ENCODE measurements at regions not wholly inside any gene's neighbourhood (a gene's known extent, or its start where the extent isn't known, plus 50 kb on each side); places are given as distances from the start of the nearest gene placed in this dataset.
"Not testable (repeated sequence)": the region's sequence is repeated elsewhere in the genome, so short reads cannot be mapped to it uniquely, and the experiment has no call there.

DNA sequence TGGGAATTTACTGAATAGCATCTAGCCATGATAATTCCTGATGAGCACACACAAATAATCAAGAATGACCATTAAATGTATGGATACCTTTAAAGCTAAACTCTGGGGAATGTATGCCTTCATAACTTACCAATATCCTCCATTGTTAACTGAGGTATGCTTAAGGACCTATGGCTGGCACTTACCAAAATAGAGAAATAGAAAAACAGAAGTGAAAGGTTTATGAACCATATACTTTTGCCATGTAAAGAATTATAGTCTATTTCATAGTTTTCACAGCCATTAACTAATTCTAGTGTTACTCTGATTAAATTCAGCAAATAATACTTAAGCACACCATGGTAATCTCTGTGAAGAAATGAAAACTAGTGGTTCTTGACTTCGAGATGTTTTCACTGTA, 1360.6 kb upstream of the LRRTM3 start:
- DNase-seq: no peak

GRCh38 chr10:65566906-65567305, 1358.9 kb upstream of the LRRTM3 start:
- no peak for DNase-seq

- DNase-seq: peak in 8 of 56 donors; percentile 0 to 65 (median 6)
Observed at GRCh38 chr10:65570143-65571010, 1355.5 kb upstream of the LRRTM3 start.

DNA sequence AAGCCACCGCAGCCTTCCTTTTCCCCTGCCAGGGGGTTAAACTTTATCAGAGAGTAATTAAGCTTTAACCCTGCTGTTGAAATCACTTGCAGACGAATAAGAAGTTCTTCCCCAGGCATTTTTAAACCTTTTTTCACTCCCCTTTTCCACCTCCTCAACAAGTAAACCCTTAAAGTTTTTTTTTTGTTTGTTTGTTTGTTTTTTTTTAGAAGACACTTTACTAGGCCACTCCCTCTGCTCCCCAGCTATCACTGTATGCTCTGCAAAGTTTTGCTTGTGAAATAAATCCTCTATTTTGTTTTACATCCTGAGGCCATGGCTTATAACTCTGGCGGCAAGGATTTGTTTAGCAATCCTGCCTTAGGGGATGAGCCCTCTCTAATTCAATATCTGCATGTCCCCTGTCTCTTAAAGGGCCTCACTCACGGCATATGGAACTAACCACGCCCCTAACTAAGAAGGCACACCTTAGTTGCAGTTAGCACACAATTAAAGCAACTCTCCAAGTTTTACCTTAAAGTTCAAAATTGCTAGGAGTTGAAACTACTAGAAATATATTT, 1354.7 kb upstream of the LRRTM3 start:
- no peak for DNase-seq

DNA sequence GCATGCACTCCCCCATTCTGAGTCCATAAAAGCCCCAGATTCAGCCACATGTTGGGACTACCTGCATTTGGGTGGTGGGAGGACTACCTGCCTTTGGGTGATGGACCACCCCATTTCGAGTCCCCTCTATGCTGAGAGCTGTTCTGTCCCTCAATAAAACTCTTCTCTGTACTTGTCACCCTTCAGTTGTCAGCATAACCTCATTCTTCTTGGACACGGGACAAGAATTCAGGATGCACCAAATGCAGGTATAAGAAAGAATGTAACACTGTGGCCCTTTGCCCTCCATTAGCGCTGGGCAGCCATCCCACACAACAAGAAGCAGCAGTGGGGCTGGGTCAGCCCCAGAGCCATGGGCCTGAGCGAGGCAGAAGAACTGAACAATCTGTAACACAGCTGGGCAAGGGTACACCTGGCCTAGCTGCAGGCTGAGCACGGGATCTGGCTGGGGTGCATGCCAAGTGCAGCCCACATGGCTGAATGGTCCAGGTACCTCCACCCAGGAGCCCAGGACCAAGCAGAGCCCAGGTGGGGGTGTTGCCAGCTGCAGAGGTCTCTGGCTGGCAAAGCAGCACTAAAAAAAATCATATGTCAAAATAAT, 1344.3 kb upstream of the LRRTM3 start:
- no peak for DNase-seq

DNA sequence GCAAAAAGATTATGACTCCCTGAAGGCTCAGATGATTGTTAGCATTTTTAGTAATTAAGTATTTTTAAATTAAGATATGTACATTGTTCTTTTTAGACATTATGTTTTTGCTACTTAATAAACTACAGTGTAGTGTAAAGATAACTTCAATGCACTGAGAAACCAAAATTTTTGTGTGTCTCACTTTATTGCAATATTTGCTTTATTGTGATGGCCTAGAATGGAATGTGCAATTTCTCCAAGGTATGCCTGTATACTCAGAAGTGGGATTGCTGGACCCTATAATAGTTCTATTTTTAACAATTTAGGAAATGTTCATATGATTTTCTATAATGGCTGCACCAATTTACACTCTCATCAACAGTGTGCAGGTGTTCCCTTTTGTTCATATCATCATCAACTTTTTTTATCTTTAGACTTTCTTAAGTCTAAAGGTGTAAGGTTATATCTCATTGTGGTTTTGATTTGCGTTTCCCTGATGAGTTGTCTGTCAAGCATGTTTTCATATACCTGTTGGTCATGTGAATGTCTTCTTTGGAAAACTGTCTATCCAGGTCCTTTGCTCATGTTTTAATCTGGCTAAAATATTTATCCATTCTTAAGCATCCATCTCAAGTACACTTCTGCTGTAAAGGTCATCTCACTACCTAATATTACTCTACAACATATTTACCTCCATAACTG, 1323.5 kb upstream of the LRRTM3 start:
- no peak for DNase-seq

- DNase-seq: no peak
Observed at GRCh38 chr10:65611592-65611991, 1314.2 kb upstream of the LRRTM3 start.

- no peak for DNase-seq
Observed at GRCh38 chr10:65614956-65615565, 1310.8 kb upstream of the LRRTM3 start.

GRCh38 chr10:65618126-65618525, 1307.7 kb upstream of the LRRTM3 start:
- DNase-seq: no peak

GRCh38 chr10:65620404-65621048, 1305.3 kb upstream of the LRRTM3 start:
- DNase-seq: no peak

DNA sequence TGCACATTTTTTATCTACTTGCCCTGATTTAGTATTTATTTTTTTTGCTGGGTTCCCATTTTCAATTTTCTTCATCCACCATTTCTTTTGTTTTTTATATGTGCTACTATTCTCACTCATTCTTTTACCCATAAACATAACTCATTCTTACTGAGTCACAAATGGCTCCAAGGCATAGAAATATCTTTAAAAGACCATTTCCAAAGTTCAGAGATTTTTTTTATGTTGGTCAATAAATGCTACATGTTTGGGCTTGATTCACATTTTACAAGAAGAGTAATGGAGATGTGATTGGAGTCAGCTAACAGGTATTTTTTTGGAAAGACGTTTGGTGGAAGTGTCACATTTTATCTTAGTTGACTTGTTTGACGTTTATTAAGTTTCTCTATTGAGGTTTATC, 1303.2 kb upstream of the LRRTM3 start:
- DNase-seq: no peak

GRCh38 chr10:65628493-65629139, 1297.2 kb upstream of the LRRTM3 start:
- DNase-seq: no peak

GRCh38 chr10:65660006-65660405, 1265.8 kb upstream of the LRRTM3 start:
- no peak for DNase-seq

DNA sequence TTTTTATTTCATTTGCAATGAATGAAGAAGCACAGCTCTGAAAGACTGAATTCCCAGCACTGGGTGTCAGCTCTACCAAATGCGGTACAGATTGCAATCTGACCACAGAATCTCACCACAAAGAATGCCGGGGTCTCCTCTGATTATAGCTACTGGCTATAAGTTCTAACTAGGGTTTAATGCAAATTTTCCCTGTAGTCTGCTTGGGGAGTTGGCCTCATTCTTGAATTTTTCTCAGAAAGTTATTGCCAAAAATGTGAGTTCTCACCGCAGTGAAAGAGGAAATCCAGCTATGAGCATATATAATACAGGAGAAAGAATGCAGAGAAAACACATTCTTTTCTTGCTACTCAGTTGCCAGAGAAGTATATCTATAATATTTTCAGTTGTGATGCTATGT, 1255.7 kb upstream of the LRRTM3 start:
- no peak for DNase-seq

DNA sequence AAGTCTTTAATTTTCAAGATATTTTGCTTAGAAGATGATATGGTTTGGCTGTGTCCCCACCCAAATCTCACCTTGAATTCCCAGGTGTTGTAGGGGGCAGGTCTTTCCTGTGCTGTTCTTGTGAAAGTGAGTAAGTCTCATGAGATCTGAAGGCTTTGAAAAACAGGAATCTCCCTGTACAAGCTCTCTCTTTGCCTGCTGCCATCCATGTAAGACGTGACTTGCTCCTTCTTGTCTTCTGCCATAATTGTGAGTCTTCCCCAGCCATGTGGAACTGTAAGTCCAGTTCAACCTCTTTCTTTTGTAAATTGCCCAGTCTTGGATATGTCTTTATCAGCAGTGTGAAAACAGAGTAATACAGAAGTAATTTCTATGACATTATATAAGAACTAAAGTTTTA, 1255.2 kb upstream of the LRRTM3 start:
- DNase-seq: not testable (repeated sequence)

GRCh38 chr10:65675236-65675635, 1250.6 kb upstream of the LRRTM3 start:
- no peak for DNase-seq

DNA sequence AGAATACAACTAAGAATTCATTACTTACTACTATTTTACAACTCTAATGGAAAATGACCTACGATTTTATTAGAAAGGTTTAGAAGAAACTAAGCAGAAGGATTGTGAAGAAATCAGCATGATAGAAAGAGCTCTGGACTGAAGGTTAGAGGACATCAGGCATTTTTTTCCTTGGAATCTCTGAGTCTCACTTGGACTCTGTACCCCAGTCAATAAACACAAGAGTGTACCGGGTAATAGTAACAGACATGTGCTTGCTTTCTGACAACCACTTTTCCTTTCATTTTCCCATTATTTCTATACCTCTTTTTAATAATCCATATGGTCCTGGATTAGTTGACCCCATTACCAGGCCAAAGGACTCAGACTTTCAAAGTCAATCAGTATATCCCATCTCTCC, 1240.9 kb upstream of the LRRTM3 start:
- no peak for DNase-seq

DNA sequence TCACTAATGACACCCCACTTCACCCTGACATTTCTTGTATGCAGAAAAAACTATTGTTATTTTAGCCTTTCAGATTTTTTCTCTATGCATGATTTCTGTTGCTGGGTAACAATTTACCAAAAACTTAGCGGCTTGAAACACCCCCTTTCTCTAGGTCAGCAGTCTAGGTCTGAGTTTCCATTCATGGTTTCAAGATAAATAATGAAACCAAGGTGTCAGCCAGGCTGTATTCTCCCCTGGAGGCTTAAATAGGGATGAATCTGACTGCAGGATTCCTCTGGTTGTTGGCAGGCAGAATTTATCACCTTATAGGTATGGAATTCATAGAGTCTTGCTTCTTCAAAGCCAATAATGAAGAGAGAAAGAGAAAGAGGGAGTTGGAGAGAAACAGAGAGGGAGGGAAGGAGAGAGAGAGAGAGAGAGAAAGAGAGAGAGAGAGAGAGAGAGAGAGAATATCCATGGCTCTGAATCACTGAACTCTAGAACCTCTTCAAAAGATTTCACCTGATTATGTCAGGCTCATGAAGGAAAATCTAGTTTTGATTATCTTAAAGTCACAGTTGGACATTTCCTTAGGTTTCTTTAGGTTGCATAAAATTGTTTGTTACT, 1224.6 kb upstream of the LRRTM3 start:
- DNase-seq: no peak

DNA sequence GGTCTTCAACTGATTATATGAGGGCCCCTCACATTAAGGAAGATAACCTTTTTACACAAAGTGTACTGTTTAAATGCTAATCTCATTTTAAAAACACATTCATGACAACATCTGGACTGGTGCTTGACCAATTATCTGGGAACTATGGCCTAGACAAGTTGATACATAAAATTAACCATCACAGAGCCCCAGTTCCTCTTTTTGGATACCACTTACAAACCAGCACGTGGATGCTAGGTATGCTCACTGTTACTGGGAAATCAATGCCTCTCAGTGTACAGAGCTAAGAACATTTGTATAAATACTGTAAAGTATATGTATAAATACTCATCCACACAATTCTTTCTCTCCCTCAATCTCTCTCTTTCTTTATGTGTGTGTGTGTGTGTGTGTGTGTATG, 1217.8 kb upstream of the LRRTM3 start:
- no peak for DNase-seq

GRCh38 chr10:65710306-65710705, 1215.5 kb upstream of the LRRTM3 start:
- no peak for DNase-seq
